ENCODE measurements at regions not wholly inside any gene's neighbourhood (a gene's known extent, or its start where the extent isn't known, plus 50 kb on each side); places are given as distances from the start of the nearest gene placed in this dataset.

GRCh38 chr13:106407338-106407737, 128.1 kb downstream of the EFNB2 start:
- TF ChIP-seq YY1 (IDR thresholded peaks at IDR 0.05; ENCODE audit: low read depth) = no peak
- TF ChIP-seq TAF1 (IDR thresholded peaks at IDR 0.05; ENCODE audit: low read depth) = no peak
- TF ChIP-seq FOXM1 (IDR thresholded peaks at IDR 0.05; ENCODE audit: borderline replicate concordance, low read depth) = no peak
- TF ChIP-seq CEBPB (IDR thresholded peaks at IDR 0.05) = no peak
- no peak for TF ChIP-seq MAX (IDR thresholded peaks at IDR 0.05)
- no peak for TF ChIP-seq EP300 (IDR thresholded peaks at IDR 0.05; ENCODE audit: borderline replicate concordance)
